K562 (cell line): ENCODE measurements at regions not wholly inside any gene's neighbourhood (a gene's known extent, or its start where the extent isn't known, plus 50 kb on each side); places are given as distances from the start of the nearest gene placed in this dataset.
"Not testable (repeated sequence)": the region's sequence is repeated elsewhere in the genome, so short reads cannot be mapped to it uniquely, and the experiment has no call there.

Experiments used
- ATAC-seq: fragments of 200-7000 bp; cut with Tn5 transposase; 3 replicates; pipeline ENCODE4 v1.9.1; 2020; ENCODE audit warnings: moderate library complexity
- BruUV-seq: library from RNA; stranded (reverse); fragments of 400-500 nt; replicated peaks from 2 replicates; lab custom pipeline; 2021; lab: Mats Ljungman, UMichigan
- CTCF ChIA-PET: fragments of 300-600 bp; formaldehyde crosslinking; extraction: SDS; loops from one replicate; lab custom pipeline; 2021; ENCODE audit warnings: low intra/inter-chr PET ratio; lab: Yijun Ruan, JAX
- POLR2A ChIA-PET: fragments of 300-600, 350-650 bp; sonication (Branson Sonifier 250); formaldehyde crosslinking; extraction: SDS; loops from one replicate; lab custom pipeline; 2021; ENCODE audit warnings: antibody characterized with exemption, inconsistent platforms; lab: Yijun Ruan, JAX
- DNase-seq, 4 experiments: peaks; one replicate each; pipeline versions ENCODE4 v3.0.0 to v3.0.0-alpha.2; 2011 to 2018; ENCODE audit warnings: low spot score in 3 of 4, mixed read lengths in 3 of 4; ENCODE audit errors: extremely low read depth in 1 of 4
- FAIRE-seq: peaks from 2 replicates; lab custom pipeline; 2011; peaks lifted over from hg19 to GRCh38; lab: Jason Lieb, UNC
- H2AFZ ChIP-seq: 2 replicates; pipeline ENCODE4 v1.6.0; 2011; ENCODE audit warnings: low read depth, low read length, control low read depth, inconsistent platforms
- H3K27ac ChIP-seq: fragments of 200-600 bp; 3 replicates; pipeline ENCODE4 v1.8.0; 2011; ENCODE audit warnings: low read depth, mild to moderate bottlenecking, control low read depth, inconsistent platforms, low read length, moderate library complexity, mixed read lengths; ENCODE audit errors: extremely low read depth
- H3K27me3 ChIP-seq, 2 experiments: fragments of 300-600 bp in 1 of 2; 2 replicates in 1 of 2; 3 replicates in 1 of 2; pipeline versions ENCODE4 v1.6.0 to v1.8.0; 2011; ENCODE audit warnings: inconsistent platforms in 2 of 2, low read length in 2 of 2, mild to moderate bottlenecking in 1 of 2, mixed read lengths in 1 of 2, moderate library complexity in 1 of 2; ENCODE audit not compliant: control insufficient read depth in 2 of 2, insufficient read depth in 2 of 2
- H3K36me3 ChIP-seq: fragments of 300-600 bp; 3 replicates; pipeline ENCODE4 v1.8.0; 2011; ENCODE audit warnings: mild to moderate bottlenecking, low read length, inconsistent platforms; ENCODE audit not compliant: control insufficient read depth, insufficient read depth
- H3K4me1 ChIP-seq, 2 experiments: fragments of 200-600 bp in 1 of 2; replicated peaks in 1 of 2; 2 replicates in 1 of 2; 3 replicates in 1 of 2; pipeline versions ENCODE4 v1.5.1 to v1.8.0; 2011; ENCODE audit warnings: inconsistent platforms in 2 of 2, low read length in 2 of 2, mild to moderate bottlenecking in 1 of 2, mixed read lengths in 1 of 2, moderate library complexity in 1 of 2; ENCODE audit not compliant: control insufficient read depth in 2 of 2, insufficient read depth in 2 of 2
- H3K4me2 ChIP-seq: 2 replicates; pipeline ENCODE4 v1.6.1; 2011; ENCODE audit warnings: low read length, control low read depth, inconsistent platforms, mixed read lengths; ENCODE audit not compliant: insufficient read depth
- H3K4me3 ChIP-seq: fragments of 200-600 bp; sonication (generic), shearing (Covaris generic); 2 replicates; pipeline ENCODE4 v1.5.1; 2016; ENCODE audit warnings: control low read depth, inconsistent platforms
- H3K79me2 ChIP-seq: fragments of 200-600 bp; 3 replicates; pipeline ENCODE4 v1.8.0; 2011; ENCODE audit warnings: low read length, inconsistent platforms; ENCODE audit not compliant: control insufficient read depth, insufficient read depth
- H3K9ac ChIP-seq, 2 experiments: 2 replicates each; pipeline versions ENCODE4 v1.6.0 to v1.6.1; 2011; ENCODE audit warnings: low read depth in 2 of 2, low read length in 2 of 2, control low read depth in 1 of 2, inconsistent platforms in 1 of 2, mild to moderate bottlenecking in 1 of 2, mixed read lengths in 1 of 2; ENCODE audit not compliant: insufficient read depth in 1 of 2
- H3K9me1 ChIP-seq: one replicate; pipeline ENCODE4 v1.6.0; 2011; ENCODE audit warnings: inconsistent platforms, mild to moderate bottlenecking, low read length, moderate library complexity; ENCODE audit not compliant: control insufficient read depth, insufficient read depth
- H3K9me3 ChIP-seq: replicated peaks from 2 replicates; pipeline ENCODE4 v1.5.1; 2011; ENCODE audit warnings: low read depth, low read length, inconsistent platforms; ENCODE audit not compliant: control insufficient read depth, insufficient read depth
- H4K20me1 ChIP-seq: replicated peaks from 2 replicates; pipeline ENCODE4 v1.6.1; 2011; ENCODE audit warnings: low read length, inconsistent platforms, mixed read lengths; ENCODE audit not compliant: control insufficient read depth, insufficient read depth
- WGBS: fragments of 100-300 bp; shearing (Covaris generic); methylation state at CpG from one replicate; pipeline ENCODE4 v1.1.6; 2016; ENCODE audit warnings: low coverage, mixed read lengths; ENCODE audit not compliant: insufficient coverage; ENCODE audit errors: missing lambda C conversion rate; 5-methylcytosine and 5-hydroxymethylcytosine counted together
- in situ Hi-C: fragments of 300-500 bp; cut with MboI; formaldehyde crosslinking; loops from 4 replicates; pipeline ENCODE4 v1.15.0; 2018; ENCODE audit warnings: inconsistent platforms, mixed read lengths
- intact Hi-C: fragments of 100-400 bp; cut with micrococcal nuclease; formaldehyde crosslinking; loops from 2 replicates; pipeline ENCODE4 v1.14.2; 2022

- CTCF ChIA-PET, H4K20me1 ChIP-seq, FAIRE-seq: not testable (repeated sequence)
Measured at GRCh38 chr12:54112336-54112735, 58.7 kb downstream of the HOXC4 start.

DNA sequence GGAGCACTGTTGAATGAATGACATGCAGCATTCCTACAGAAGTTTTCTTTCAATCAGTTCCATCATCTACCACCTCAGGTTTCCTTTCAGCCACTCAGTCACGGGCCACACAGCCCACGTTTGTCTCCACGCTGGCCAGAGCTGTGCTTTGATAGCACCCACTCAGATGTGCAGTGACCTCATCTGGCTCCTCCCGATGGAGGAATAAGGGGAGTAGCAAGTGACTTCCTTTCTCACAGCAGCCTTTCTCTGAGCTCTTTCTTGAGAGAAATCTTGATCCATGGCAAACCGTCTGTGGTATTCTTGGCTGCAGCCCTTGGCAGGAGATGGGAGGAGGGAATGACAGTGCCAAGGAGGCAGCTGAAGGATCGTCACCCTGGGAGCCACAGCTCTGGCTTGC, 62.4 kb downstream of the HOXC4 start:
- H2AFZ ChIP-seq, in situ Hi-C loops, H3K79me2 ChIP-seq, H3K4me3 ChIP-seq, CTCF ChIA-PET, H3K36me3 ChIP-seq, FAIRE-seq, H3K9me1 ChIP-seq, BruUV-seq, H3K9ac ChIP-seq, H3K27ac ChIP-seq, DNase-seq, H4K20me1 ChIP-seq, ATAC-seq, POLR2A ChIA-PET, H3K9me3 ChIP-seq, H3K4me2 ChIP-seq, intact Hi-C loops, H3K4me1 ChIP-seq: not testable (repeated sequence)
- 5% methylated on average over 6 of the region's 6 CpGs for WGBS
- H3K27me3 ChIP-seq, result peaks cover 0 to 13% of the 10 kb centered on the region in 2 experiments; a peak in 2 of 5 replicates

More at GRCh38 chr12:54112336-54112735, 58.7 kb downstream of the HOXC4 start:
- in situ Hi-C loops, H3K36me3 ChIP-seq, H3K27ac ChIP-seq, H3K9me3 ChIP-seq, intact Hi-C loops, ATAC-seq, DNase-seq, H3K4me3 ChIP-seq, H3K9me1 ChIP-seq, BruUV-seq, H3K79me2 ChIP-seq, H3K4me2 ChIP-seq, POLR2A ChIA-PET, H2AFZ ChIP-seq, H3K9ac ChIP-seq, H3K4me1 ChIP-seq: not testable (repeated sequence)
- H3K27me3 ChIP-seq, result peaks cover 3 to 28% of the 10 kb centered on the region in 2 experiments; a peak in 3 of 5 replicates
- WGBS, result 4% methylated on average over 3 of the region's 6 CpGs
